HEK293 (cell line): ENCODE measurements at regions not wholly inside any gene's neighbourhood (a gene's known extent, or its start where the extent isn't known, plus 50 kb on each side); places are given as distances from the start of the nearest gene placed in this dataset.

Experiments
- BCL6B ChIP-seq: fragments of 450-650 bp; formaldehyde crosslinking; IDR thresholded peaks from 2 replicates; pipeline ENCODE4 v1.5.1; 2017; ENCODE audit warnings: missing biosample characterization, missing genetic modification characterization
- HOXD13 ChIP-seq: sonication (generic); formaldehyde crosslinking; IDR thresholded peaks from 2 replicates; pipeline ENCODE4 v1.8.0; 2022; ENCODE audit warnings: missing genetic modification reagents, borderline replicate concordance
- KLF1 ChIP-seq: fragments of 450-650 bp; formaldehyde crosslinking; IDR thresholded peaks from 2 replicates; pipeline ENCODE4 v1.5.1; 2016; ENCODE audit warnings: missing biosample characterization, missing genetic modification characterization
- KLF10 ChIP-seq: fragments of 450-650 bp; IDR thresholded peaks from 2 replicates; pipeline ENCODE4 v1.5.1; 2018; ENCODE audit warnings: missing biosample characterization, mild to moderate bottlenecking, missing genetic modification characterization
- KLF16 ChIP-seq: fragments of 450-650 bp; formaldehyde crosslinking; IDR thresholded peaks from 2 replicates; pipeline ENCODE4 v1.5.1; 2017; ENCODE audit warnings: missing biosample characterization, missing genetic modification characterization
- MZF1 ChIP-seq: fragments of 450-650 bp; formaldehyde crosslinking; IDR thresholded peaks from 2 replicates; pipeline ENCODE4 v1.5.1; 2017; ENCODE audit warnings: missing biosample characterization, missing genetic modification characterization, borderline replicate concordance
- PRDM6 ChIP-seq: fragments of 450-650 bp; formaldehyde crosslinking; IDR thresholded peaks from 2 replicates; pipeline ENCODE4 v1.5.1; 2017; ENCODE audit warnings: missing biosample characterization, missing genetic modification characterization
- SP3 ChIP-seq: fragments of 450-650 bp; formaldehyde crosslinking; IDR thresholded peaks from 2 replicates; pipeline ENCODE4 v1.5.1; 2016; ENCODE audit warnings: missing biosample characterization, missing genetic modification characterization
- YY1 ChIP-seq: fragments of 450-650 bp; formaldehyde crosslinking; IDR thresholded peaks from 2 replicates; pipeline ENCODE4 v1.5.1; 2018; ENCODE audit warnings: missing biosample characterization, missing genetic modification characterization
- ZBTB17 ChIP-seq: fragments of 450-650 bp; formaldehyde crosslinking; IDR thresholded peaks from 2 replicates; pipeline ENCODE4 v1.5.1; 2016; ENCODE audit warnings: missing biosample characterization, missing genetic modification characterization
- ZEB2 ChIP-seq: fragments of 450-650 bp; formaldehyde crosslinking; IDR thresholded peaks from 2 replicates; pipeline ENCODE4 v1.5.1; 2016; ENCODE audit warnings: missing biosample characterization, missing genetic modification characterization
- ZFHX2 ChIP-seq: fragments of 450-650 bp; formaldehyde crosslinking; conservative IDR thresholded peaks from 2 replicates; pipeline ENCODE4 v1.5.1; 2016; ENCODE audit warnings: missing biosample characterization, missing genetic modification characterization
- ZNF112 ChIP-seq: fragments of 450-650 bp; formaldehyde crosslinking; IDR thresholded peaks from 2 replicates; pipeline ENCODE4 v1.5.0; 2017; ENCODE audit warnings: missing biosample characterization, missing genetic modification characterization
- ZNF18 ChIP-seq: fragments of 450-650 bp; formaldehyde crosslinking; IDR thresholded peaks from 2 replicates; pipeline ENCODE4 v1.5.1; 2016; ENCODE audit warnings: missing biosample characterization, missing genetic modification characterization
- ZNF211 ChIP-seq: fragments of 450-650 bp; formaldehyde crosslinking; IDR thresholded peaks from 2 replicates; pipeline ENCODE4 v1.5.1; 2016; ENCODE audit warnings: low read depth, missing biosample characterization, missing genetic modification characterization
- ZNF221 ChIP-seq: fragments of 450-650 bp; formaldehyde crosslinking; IDR thresholded peaks from 2 replicates; pipeline ENCODE4 v1.5.1; 2017; ENCODE audit warnings: missing biosample characterization, missing genetic modification characterization, borderline replicate concordance
- ZNF248 ChIP-seq: fragments of 450-650 bp; formaldehyde crosslinking; IDR thresholded peaks from 2 replicates; pipeline ENCODE4 v1.5.1; 2017; ENCODE audit warnings: missing biosample characterization, missing genetic modification characterization
- ZNF350 ChIP-seq: fragments of 450-650 bp; formaldehyde crosslinking; IDR thresholded peaks from 2 replicates; pipeline ENCODE4 v1.5.0; 2017; ENCODE audit warnings: missing biosample characterization, mild to moderate bottlenecking, missing genetic modification characterization
- ZNF354C ChIP-seq: fragments of 450-650 bp; formaldehyde crosslinking; IDR thresholded peaks from 2 replicates; pipeline ENCODE4 v1.5.1; 2016; ENCODE audit warnings: missing biosample characterization, missing genetic modification characterization, low read depth, borderline replicate concordance
- ZNF362 ChIP-seq: fragments of 450-650 bp; formaldehyde crosslinking; IDR thresholded peaks from 2 replicates; pipeline ENCODE4 v1.5.1; 2016; ENCODE audit warnings: missing biosample characterization, missing genetic modification characterization
- ZNF37A ChIP-seq: fragments of 450-650 bp; IDR thresholded peaks from 2 replicates; pipeline ENCODE4 v1.5.1; 2018; ENCODE audit warnings: missing biosample characterization, missing genetic modification characterization
- ZNF473 ChIP-seq: fragments of 450-650 bp; formaldehyde crosslinking; IDR thresholded peaks from 2 replicates; pipeline ENCODE4 v1.5.1; 2017; ENCODE audit warnings: missing biosample characterization, missing genetic modification characterization
- ZNF544 ChIP-seq: fragments of 450-650 bp; formaldehyde crosslinking; IDR thresholded peaks from 2 replicates; pipeline ENCODE4 v1.5.0; 2017; ENCODE audit warnings: missing biosample characterization, missing genetic modification characterization
- ZNF561 ChIP-seq: fragments of 450-650 bp; IDR thresholded peaks from 2 replicates; pipeline ENCODE4 v1.5.1; 2018; ENCODE audit warnings: missing biosample characterization, missing genetic modification characterization, borderline replicate concordance
- ZNF571 ChIP-seq: fragments of 450-650 bp; formaldehyde crosslinking; IDR thresholded peaks from 2 replicates; pipeline ENCODE4 v1.5.0; 2017; ENCODE audit warnings: missing biosample characterization, missing genetic modification characterization
- ZNF580 ChIP-seq: fragments of 450-650 bp; formaldehyde crosslinking; IDR thresholded peaks from 2 replicates; pipeline ENCODE4 v1.5.1; 2016; ENCODE audit warnings: missing biosample characterization, missing genetic modification characterization
- ZNF585B ChIP-seq: fragments of 450-650 bp; formaldehyde crosslinking; IDR thresholded peaks from 2 replicates; pipeline ENCODE4 v1.5.1; 2016; ENCODE audit warnings: missing biosample characterization, missing genetic modification characterization
- ZNF624 ChIP-seq: fragments of 450-650 bp; formaldehyde crosslinking; IDR thresholded peaks from 2 replicates; pipeline ENCODE4 v1.5.1; 2017; ENCODE audit warnings: missing biosample characterization, missing genetic modification characterization
- ZNF785 ChIP-seq: fragments of 450-650 bp; formaldehyde crosslinking; IDR thresholded peaks from 2 replicates; pipeline ENCODE4 v1.5.1; 2016; ENCODE audit warnings: missing biosample characterization, missing genetic modification characterization
- ZNF791 ChIP-seq: fragments of 450-650 bp; formaldehyde crosslinking; IDR thresholded peaks from 2 replicates; pipeline ENCODE4 v1.5.1; 2016; ENCODE audit warnings: missing biosample characterization, missing genetic modification characterization
- ZSCAN18 ChIP-seq: fragments of 450-650 bp; formaldehyde crosslinking; IDR thresholded peaks from 2 replicates; pipeline ENCODE4 v1.5.1; 2016; ENCODE audit warnings: missing biosample characterization, missing genetic modification characterization
- ZSCAN30 ChIP-seq: fragments of 450-650 bp; IDR thresholded peaks from 2 replicates; pipeline ENCODE4 v1.5.1; 2018; ENCODE audit warnings: missing biosample characterization, mild to moderate bottlenecking, missing genetic modification characterization, moderate library complexity

GRCh38 chr19:30870876-30871275 lies 478.4 kb downstream of the TSHZ3 start (continued):
- TF ChIP-seq ZNF211 (tag by site-specific recombination): no peak
- no peak for TF ChIP-seq ZNF354C (tag by site-specific recombination)
- TF ChIP-seq ZEB2 (tag by site-specific recombination): no peak
- TF ChIP-seq KLF16: no peak
- TF ChIP-seq ZNF473: no peak
- TF ChIP-seq PRDM6 (tag by site-specific recombination): no peak
- TF ChIP-seq ZNF791 (tag by site-specific recombination): no peak
- peak; percentile 47; the same call in 1 of the 2 replicates for TF ChIP-seq ZNF624 (tag by site-specific recombination)
- TF ChIP-seq MZF1 (tag by site-specific recombination): no peak
- TF ChIP-seq ZNF580 (tag by site-specific recombination): no peak
- no peak for TF ChIP-seq YY1 (tag by site-specific recombination)
- TF ChIP-seq ZNF37A (tag by site-specific recombination): peak; percentile 51; the same call in 1 of the 2 replicates
- TF ChIP-seq BCL6B (tag by site-specific recombination): peak; percentile 51; the same call in 1 of the 2 replicates
- TF ChIP-seq ZNF362 (tag by site-specific recombination): no peak
- TF ChIP-seq ZNF248: peak; percentile 66; the same call in 1 of the 2 replicates
- TF ChIP-seq HOXD13 (CRISPR knock-in tag): no peak
- TF ChIP-seq ZNF785: no peak
- peak; percentile 83 for TF ChIP-seq ZNF112
- no peak for TF ChIP-seq ZNF18 (tag by site-specific recombination)
- TF ChIP-seq ZNF561 (tag by site-specific recombination): peak; percentile 76; the same call in 1 of the 2 replicates
- TF ChIP-seq ZNF221 (tag by site-specific recombination): peak; percentile 66; the same call in 1 of the 2 replicates
- peak; percentile 44; the same call in 1 of the 2 replicates for TF ChIP-seq ZBTB17
- TF ChIP-seq ZNF544 (tag by site-specific recombination): peak; percentile 96
- no peak for TF ChIP-seq ZFHX2
- peak; percentile 76; the same call in 1 of the 2 replicates for TF ChIP-seq ZNF571 (tag by site-specific recombination)
- 0 out of 2 replicates have a peak, but pooled peaks have one; percentile 37 for TF ChIP-seq ZNF350 (tag by site-specific recombination)
- TF ChIP-seq ZSCAN18 (tag by site-specific recombination): no peak
- TF ChIP-seq ZNF585B (tag by site-specific recombination): no peak
- peak; percentile 54 for TF ChIP-seq KLF10
- TF ChIP-seq ZSCAN30 (tag by site-specific recombination): no peak
- TF ChIP-seq SP3 (tag by site-specific recombination): no peak
- no peak for TF ChIP-seq KLF1 (tag by site-specific recombination)
